Adrenal gland (tissue), 5 donors: ENCODE measurements at regions not wholly inside any gene's neighbourhood (a gene's known extent, or its start where the extent isn't known, plus 50 kb on each side); places are given as distances from the start of the nearest gene placed in this dataset.

Experiments
- POLR2A ChIP-seq, 2 donors: fragments of 450-650 bp; IDR thresholded peaks; one replicate each; pipeline ENCODE4 v1.6.1; 2017; ENCODE audit warnings: antibody characterized with exemption in 2 of 2, mild to moderate bottlenecking in 2 of 2, moderate library complexity in 1 of 2
- TF ChIP-seq, protein P1 (sequence below), 6 experiments: fragments of 450-650 bp in 4 of 6; fragments of 200-600 bp in 2 of 6; sonication (generic) in 1 of 6; IDR thresholded peaks; 1 replicate in 5 of 6; 2 replicates in 1 of 6; pipeline versions ENCODE4 v1.5.1 to v1.8.0; 2016 to 2021; ENCODE audit warnings: antibody characterized with exemption in 6 of 6, mild to moderate bottlenecking in 2 of 6, moderate library complexity in 1 of 6
- donor health status: DM: no; HTN: no; CAD: no.

DNA sequence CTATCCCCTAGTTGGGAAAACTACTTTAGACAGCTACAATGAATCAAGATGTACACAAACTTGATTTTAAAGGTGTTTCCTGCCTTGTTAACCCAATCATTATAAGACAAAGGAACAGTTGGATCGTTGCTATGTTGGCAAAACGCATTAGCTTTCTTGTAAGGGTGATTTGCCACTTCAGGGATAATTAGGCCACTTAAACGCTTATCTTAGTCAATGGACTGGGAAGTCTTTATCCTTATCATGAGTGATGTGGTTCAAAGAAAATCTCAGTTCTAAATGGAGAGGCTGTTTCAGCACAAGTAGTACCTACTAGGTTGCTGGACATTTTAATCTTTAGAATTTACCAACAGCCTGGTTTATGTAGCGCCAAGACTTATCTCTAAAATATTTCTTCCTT, 406.1 kb upstream of the MEX3C start:
- TF ChIP-seq, protein P1, sequence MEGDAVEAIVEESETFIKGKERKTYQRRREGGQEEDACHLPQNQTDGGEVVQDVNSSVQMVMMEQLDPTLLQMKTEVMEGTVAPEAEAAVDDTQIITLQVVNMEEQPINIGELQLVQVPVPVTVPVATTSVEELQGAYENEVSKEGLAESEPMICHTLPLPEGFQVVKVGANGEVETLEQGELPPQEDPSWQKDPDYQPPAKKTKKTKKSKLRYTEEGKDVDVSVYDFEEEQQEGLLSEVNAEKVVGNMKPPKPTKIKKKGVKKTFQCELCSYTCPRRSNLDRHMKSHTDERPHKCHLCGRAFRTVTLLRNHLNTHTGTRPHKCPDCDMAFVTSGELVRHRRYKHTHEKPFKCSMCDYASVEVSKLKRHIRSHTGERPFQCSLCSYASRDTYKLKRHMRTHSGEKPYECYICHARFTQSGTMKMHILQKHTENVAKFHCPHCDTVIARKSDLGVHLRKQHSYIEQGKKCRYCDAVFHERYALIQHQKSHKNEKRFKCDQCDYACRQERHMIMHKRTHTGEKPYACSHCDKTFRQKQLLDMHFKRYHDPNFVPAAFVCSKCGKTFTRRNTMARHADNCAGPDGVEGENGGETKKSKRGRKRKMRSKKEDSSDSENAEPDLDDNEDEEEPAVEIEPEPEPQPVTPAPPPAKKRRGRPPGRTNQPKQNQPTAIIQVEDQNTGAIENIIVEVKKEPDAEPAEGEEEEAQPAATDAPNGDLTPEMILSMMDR (IDR thresholded peaks at IDR 0.05): no peak
- TF ChIP-seq POLR2A (IDR thresholded peaks at IDR 0.05): no peak
